ENCODE measurements at regions not wholly inside any gene's neighbourhood (a gene's known extent, or its start where the extent isn't known, plus 50 kb on each side); places are given as distances from the start of the nearest gene placed in this dataset.
"Not testable (repeated sequence)": the region's sequence is repeated elsewhere in the genome, so short reads cannot be mapped to it uniquely, and the experiment has no call there.

DNA sequence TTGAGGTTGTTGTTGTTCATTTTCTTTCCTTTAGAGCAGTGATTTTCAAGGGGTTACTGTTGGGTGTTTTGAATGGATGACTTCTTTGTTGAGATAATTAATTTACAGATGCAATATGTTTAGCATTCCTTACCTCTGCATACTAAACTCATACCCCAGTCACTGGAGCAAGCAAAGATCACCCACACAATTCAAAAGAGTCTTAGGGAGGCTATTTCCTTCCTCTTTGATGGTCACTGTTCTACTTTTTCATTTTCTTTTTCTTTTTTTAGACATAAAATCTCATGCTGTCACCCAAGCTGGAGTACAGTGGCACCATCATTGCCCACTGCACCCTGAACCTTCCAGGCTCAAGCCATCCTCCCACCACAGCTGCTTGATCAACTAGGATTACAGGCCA is 723.8 kb upstream of the DEFB115 start:
- H3K4me2 ChIP-seq (ENCODE audit: insufficient read depth, low read length); H2AFZ ChIP-seq (ENCODE audit: low read depth, low read length); H3K9me3 ChIP-seq (replicated peaks; ENCODE audit: control insufficient read depth, insufficient read depth, low read length); H3K27me3 ChIP-seq (ENCODE audit: control insufficient read depth in 2 of 2, insufficient read depth in 2 of 2, low read length in 2 of 2); H3K36me3 ChIP-seq (ENCODE audit: control insufficient read depth in 2 of 2, extremely low read depth in 1 of 2, insufficient read depth in 2 of 2, low read length in 2 of 2); intact Hi-C loops (cut with micrococcal nuclease); H3K79me2 ChIP-seq (ENCODE audit: control insufficient read depth, insufficient read depth, low read length); H3K9me1 ChIP-seq (replicated peaks; ENCODE audit: control insufficient read depth, extremely low read depth, insufficient read depth, low read length); FAIRE-seq; H4K20me1 ChIP-seq (replicated peaks; ENCODE audit: control insufficient read depth, extremely low read depth, insufficient read depth, low read length); DNase-seq (ENCODE audit: low read depth, low spot score); CTCF ChIA-PET; POLR2A ChIA-PET; dilution Hi-C loops (cut with MboI; ENCODE audit: extremely low pct_ligation_motif_present, low sequenced_read_pairs); H3K27ac ChIP-seq (ENCODE audit: insufficient read depth, low read depth, low read length); H3K4me3 ChIP-seq (replicated peaks in 1 of 3; ENCODE audit: insufficient read depth in 1 of 3, low read depth in 1 of 3, low read length in 3 of 3); BruUV-seq (replicated peaks); H3K4me1 ChIP-seq (ENCODE audit: control insufficient read depth, extremely low read depth, insufficient read depth, low read length); H3K9ac ChIP-seq (replicated peaks; ENCODE audit: extremely low read depth, insufficient read depth, low read length): not testable (repeated sequence)

DNA sequence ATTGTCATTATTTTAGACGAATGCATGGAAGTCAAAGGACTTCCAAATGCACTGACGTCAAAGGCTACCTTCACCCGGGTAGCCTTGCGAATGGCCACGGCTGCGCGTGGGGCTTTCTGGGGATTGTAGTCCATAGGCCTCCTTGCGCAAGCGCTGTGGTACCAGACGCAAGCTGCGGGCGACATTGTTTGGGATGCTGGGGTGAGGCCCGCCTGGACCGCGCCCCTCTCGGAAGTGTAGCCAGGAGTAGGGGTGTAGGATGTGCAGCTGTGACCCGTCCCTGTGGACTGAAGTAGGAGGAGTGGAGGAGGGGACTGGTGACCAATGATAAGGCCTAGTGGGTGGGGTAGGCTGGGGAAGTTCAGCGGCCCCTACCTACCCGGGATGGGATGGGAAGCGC is 720.0 kb upstream of the DEFB115 start:
- H3K4me3 ChIP-seq (replicated peaks in 1 of 3; ENCODE audit: insufficient read depth in 1 of 3, low read depth in 1 of 3, low read length in 3 of 3); CTCF ChIA-PET; intact Hi-C loops (cut with micrococcal nuclease): not testable (repeated sequence)

DNA sequence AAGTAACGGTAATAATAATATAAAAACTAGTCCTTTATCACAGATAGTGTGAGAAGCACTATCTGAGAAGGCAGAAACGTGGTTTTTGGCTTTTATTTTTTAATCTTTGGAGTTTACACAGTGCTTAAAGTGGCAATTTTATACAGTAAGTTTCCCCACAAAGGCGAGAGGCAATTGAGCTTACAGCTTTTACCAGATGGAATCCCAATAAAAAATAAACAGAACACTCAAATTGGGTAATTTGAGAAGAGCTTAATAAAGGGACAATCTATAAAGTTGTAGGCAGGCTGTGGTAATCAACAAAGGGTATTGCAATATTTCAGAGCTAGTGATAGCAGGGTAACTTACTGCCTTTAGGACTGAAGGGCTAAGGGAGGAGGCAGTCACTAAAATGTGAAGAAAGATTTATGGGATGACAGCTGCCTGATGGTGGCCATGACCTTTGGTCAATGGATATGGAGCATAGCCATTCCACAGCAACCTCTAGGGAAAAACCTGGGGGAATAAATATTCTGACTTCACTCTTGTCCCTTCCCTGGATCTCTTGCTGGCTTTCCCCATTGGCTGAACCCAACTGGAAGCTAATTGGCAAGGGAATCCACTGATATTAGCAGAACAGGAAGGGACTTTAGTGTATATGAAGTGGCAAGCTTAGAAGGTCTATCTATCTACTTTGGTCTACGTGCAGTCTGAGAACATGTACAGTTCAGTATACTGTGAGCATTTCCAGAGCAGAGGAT is 717.0 kb upstream of the DEFB115 start:
- H3K9ac ChIP-seq (replicated peaks; ENCODE audit: extremely low read depth, insufficient read depth, low read length); FAIRE-seq; H3K4me2 ChIP-seq (ENCODE audit: insufficient read depth, low read length); H3K9me3 ChIP-seq (replicated peaks; ENCODE audit: control insufficient read depth, insufficient read depth, low read length); H3K79me2 ChIP-seq (ENCODE audit: control insufficient read depth, insufficient read depth, low read length); dilution Hi-C loops (cut with MboI; ENCODE audit: extremely low pct_ligation_motif_present, low sequenced_read_pairs); H3K36me3 ChIP-seq (ENCODE audit: control insufficient read depth in 2 of 2, extremely low read depth in 1 of 2, insufficient read depth in 2 of 2, low read length in 2 of 2); H3K9me1 ChIP-seq (replicated peaks; ENCODE audit: control insufficient read depth, extremely low read depth, insufficient read depth, low read length); H3K4me1 ChIP-seq (ENCODE audit: control insufficient read depth, extremely low read depth, insufficient read depth, low read length); H4K20me1 ChIP-seq (replicated peaks; ENCODE audit: control insufficient read depth, extremely low read depth, insufficient read depth, low read length); POLR2A ChIA-PET; intact Hi-C loops (cut with micrococcal nuclease); DNase-seq (ENCODE audit: low read depth, low spot score); CTCF ChIA-PET; H3K4me3 ChIP-seq (replicated peaks in 1 of 3; ENCODE audit: insufficient read depth in 1 of 3, low read depth in 1 of 3, low read length in 3 of 3); H2AFZ ChIP-seq (ENCODE audit: low read depth, low read length); H3K27ac ChIP-seq (ENCODE audit: insufficient read depth, low read depth, low read length); H3K27me3 ChIP-seq (ENCODE audit: control insufficient read depth in 2 of 2, insufficient read depth in 2 of 2, low read length in 2 of 2); BruUV-seq (replicated peaks): not testable (repeated sequence)

More for the DNA sequence above, 720.0 kb upstream of the DEFB115 start:
- H3K4me2 ChIP-seq (ENCODE audit: insufficient read depth, low read length); H3K27ac ChIP-seq (ENCODE audit: insufficient read depth, low read depth, low read length); BruUV-seq (replicated peaks); DNase-seq (ENCODE audit: low read depth, low spot score); POLR2A ChIA-PET; FAIRE-seq; H3K9me1 ChIP-seq (replicated peaks; ENCODE audit: control insufficient read depth, extremely low read depth, insufficient read depth, low read length); H3K9me3 ChIP-seq (replicated peaks; ENCODE audit: control insufficient read depth, insufficient read depth, low read length); H3K79me2 ChIP-seq (ENCODE audit: control insufficient read depth, insufficient read depth, low read length); H3K9ac ChIP-seq (replicated peaks; ENCODE audit: extremely low read depth, insufficient read depth, low read length); H3K36me3 ChIP-seq (ENCODE audit: control insufficient read depth in 2 of 2, extremely low read depth in 1 of 2, insufficient read depth in 2 of 2, low read length in 2 of 2); H3K27me3 ChIP-seq (ENCODE audit: control insufficient read depth in 2 of 2, insufficient read depth in 2 of 2, low read length in 2 of 2); dilution Hi-C loops (cut with MboI; ENCODE audit: extremely low pct_ligation_motif_present, low sequenced_read_pairs); H3K4me1 ChIP-seq (ENCODE audit: control insufficient read depth, extremely low read depth, insufficient read depth, low read length); H2AFZ ChIP-seq (ENCODE audit: low read depth, low read length); H4K20me1 ChIP-seq (replicated peaks; ENCODE audit: control insufficient read depth, extremely low read depth, insufficient read depth, low read length): not testable (repeated sequence)

DNA sequence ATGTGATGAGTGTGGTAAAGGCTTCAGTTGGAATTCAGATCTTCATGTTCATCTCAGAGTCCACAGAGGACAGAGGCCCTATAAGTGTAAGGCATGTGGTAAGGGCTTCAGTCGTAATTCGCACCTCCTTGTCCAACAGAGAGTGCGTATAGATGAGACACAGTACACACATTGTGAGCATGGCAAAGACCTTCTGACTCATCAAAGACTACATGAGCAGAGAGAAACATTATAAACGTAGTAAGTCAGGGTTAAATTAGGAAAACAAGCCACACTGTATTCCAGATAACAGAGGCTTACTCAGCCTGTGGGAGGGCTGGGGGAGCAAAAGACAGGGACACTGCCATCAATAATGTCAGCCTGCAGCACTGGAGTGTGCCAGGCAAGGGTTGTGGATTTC is 706.2 kb upstream of the DEFB115 start:
- CTCF ChIA-PET; H3K4me2 ChIP-seq (ENCODE audit: insufficient read depth, low read length); BruUV-seq (replicated peaks); H3K9ac ChIP-seq (replicated peaks; ENCODE audit: extremely low read depth, insufficient read depth, low read length); H4K20me1 ChIP-seq (replicated peaks; ENCODE audit: control insufficient read depth, extremely low read depth, insufficient read depth, low read length); FAIRE-seq; H3K9me3 ChIP-seq (replicated peaks; ENCODE audit: control insufficient read depth, insufficient read depth, low read length); POLR2A ChIA-PET; H3K27ac ChIP-seq (ENCODE audit: insufficient read depth, low read depth, low read length); H3K79me2 ChIP-seq (ENCODE audit: control insufficient read depth, insufficient read depth, low read length); H2AFZ ChIP-seq (ENCODE audit: low read depth, low read length); intact Hi-C loops (cut with micrococcal nuclease); H3K4me3 ChIP-seq (replicated peaks in 1 of 3; ENCODE audit: insufficient read depth in 1 of 3, low read depth in 1 of 3, low read length in 3 of 3); H3K36me3 ChIP-seq (ENCODE audit: control insufficient read depth in 2 of 2, extremely low read depth in 1 of 2, insufficient read depth in 2 of 2, low read length in 2 of 2); dilution Hi-C loops (cut with MboI; ENCODE audit: extremely low pct_ligation_motif_present, low sequenced_read_pairs); DNase-seq (ENCODE audit: low read depth, low spot score); H3K27me3 ChIP-seq (ENCODE audit: control insufficient read depth in 2 of 2, insufficient read depth in 2 of 2, low read length in 2 of 2); H3K9me1 ChIP-seq (replicated peaks; ENCODE audit: control insufficient read depth, extremely low read depth, insufficient read depth, low read length); H3K4me1 ChIP-seq (ENCODE audit: control insufficient read depth, extremely low read depth, insufficient read depth, low read length): not testable (repeated sequence)

Measured in endothelial cell of umbilical vein (primary cell).